Osteocyte (in vitro differentiated cells): ENCODE measurements at regions not wholly inside any gene's neighbourhood (a gene's known extent, or its start where the extent isn't known, plus 50 kb on each side); places are given as distances from the start of the nearest gene placed in this dataset.

Experiments used
- DNase-seq: peaks from one replicate; pipeline ENCODE4 v3.0.0; 2021; ENCODE audit warnings: mixed read lengths; ENCODE audit not compliant: unreplicated experiment; ENCODE audit errors: extremely low spot score
- H3K27ac Mint-ChIP-seq: one replicate; pipeline ENCODE4 v1.8.0; 2021; ENCODE audit warnings: mild to moderate bottlenecking, mixed read lengths; ENCODE audit not compliant: unreplicated experiment
- H3K27me3 Mint-ChIP-seq: one replicate; pipeline ENCODE4 v1.8.0; 2021; ENCODE audit warnings: mixed read lengths; ENCODE audit not compliant: unreplicated experiment
- H3K36me3 Mint-ChIP-seq: one replicate; pipeline ENCODE4 v1.8.0; 2021; ENCODE audit warnings: mixed read lengths; ENCODE audit not compliant: unreplicated experiment
- H3K4me1 Mint-ChIP-seq: one replicate; pipeline ENCODE4 v1.8.0; 2021; ENCODE audit warnings: mixed read lengths; ENCODE audit not compliant: unreplicated experiment
- H3K4me3 Mint-ChIP-seq: one replicate; pipeline ENCODE4 v1.8.0; 2021; ENCODE audit warnings: mild to moderate bottlenecking, moderate library complexity, mixed read lengths; ENCODE audit not compliant: unreplicated experiment
- H3K9me3 Mint-ChIP-seq: one replicate; pipeline ENCODE4 v1.8.0; 2021; ENCODE audit warnings: mixed read lengths; ENCODE audit not compliant: unreplicated experiment
- CTCF ChIP-seq: fragments of 200-600 bp; sonication (generic); IDR thresholded peaks from 2 replicates; pipeline ENCODE4 v1.5.0; 2021; ENCODE audit warnings: antibody characterized with exemption, mild to moderate bottlenecking, moderate library complexity

DNA sequence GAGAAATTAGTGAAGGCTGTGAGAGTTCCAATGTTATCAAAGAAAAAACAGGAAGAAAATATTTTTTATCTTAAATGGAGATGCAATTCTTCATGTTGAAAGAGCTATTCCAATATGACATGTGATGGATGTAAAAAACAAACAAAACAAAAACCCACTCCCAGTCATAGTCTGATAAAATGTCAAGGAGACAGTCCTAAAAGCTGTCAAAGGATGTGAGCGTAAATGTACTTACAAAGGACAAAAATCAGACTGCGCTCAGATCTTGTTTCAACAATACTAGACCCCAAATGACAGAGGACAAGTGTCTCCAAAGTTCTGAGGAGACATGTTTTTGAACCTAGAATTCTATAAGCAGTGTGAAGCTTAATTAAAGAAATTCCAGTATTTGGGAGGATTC, 265.8 kb downstream of the PLPP3 start:
- peaks cover 13% of the 10 kb centered on the region for H3K9me3 Mint-ChIP-seq
- no peak for TF ChIP-seq CTCF
- no peaks in the 10 kb centered on the region for H3K4me1 Mint-ChIP-seq
- H3K27me3 Mint-ChIP-seq: no peaks in the 10 kb centered on the region
- H3K27ac Mint-ChIP-seq: no peak overlapping the region
- DNase-seq: no peak
- H3K36me3 Mint-ChIP-seq: peaks cover 5% of the 10 kb centered on the region
- H3K4me3 Mint-ChIP-seq: no peak overlapping the region

DNA sequence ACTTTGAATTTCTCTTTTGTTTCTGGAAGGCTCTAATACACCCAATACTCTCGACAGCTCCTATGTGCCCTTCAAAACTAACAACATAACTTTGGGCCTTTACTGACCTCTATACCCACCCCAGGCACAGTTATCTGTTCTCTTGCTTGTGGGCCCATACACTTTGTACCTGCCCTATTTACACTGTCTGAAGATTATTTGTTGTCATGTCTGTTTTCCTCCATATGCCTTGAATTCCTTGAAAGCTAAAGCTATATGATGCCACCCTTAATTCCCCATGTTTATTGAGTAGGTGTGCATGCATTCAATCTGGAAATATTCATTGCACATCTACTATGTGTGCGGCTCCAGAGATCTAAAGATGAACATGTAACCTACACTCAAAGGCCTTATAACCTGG, 267.6 kb downstream of the PLPP3 start:
- Mint-ChIP-seq H3K27ac (no peak overlapping the region), H3K9me3 (peaks cover 22% of the 10 kb centered on the region), H3K4me3 (no peak overlapping the region), H3K27me3 (no peaks in the 10 kb centered on the region), H3K36me3 (peaks cover 5% of the 10 kb centered on the region), H3K4me1 (no peaks in the 10 kb centered on the region)
- DNase-seq: no peak
- no peak for TF ChIP-seq CTCF

GRCh38 chr1:56310945-56311344, 268.4 kb downstream of the PLPP3 start:
- H3K36me3 Mint-ChIP-seq: peaks cover 5% of the 10 kb centered on the region
- no peaks in the 10 kb centered on the region for H3K27me3 Mint-ChIP-seq
- no peaks in the 10 kb centered on the region for H3K4me1 Mint-ChIP-seq

GRCh38 chr1:56309065-56309464, 270.3 kb downstream of the PLPP3 start:
- peaks cover 18% of the 10 kb centered on the region for H3K9me3 Mint-ChIP-seq
- H3K36me3 Mint-ChIP-seq: peaks cover 5% of the 10 kb centered on the region
- no peak overlapping the region for H3K27ac Mint-ChIP-seq
- no peak overlapping the region for H3K4me3 Mint-ChIP-seq
- H3K27me3 Mint-ChIP-seq: no peaks in the 10 kb centered on the region
- TF ChIP-seq CTCF: no peak
- no peaks in the 10 kb centered on the region for H3K4me1 Mint-ChIP-seq
- DNase-seq: no peak

More at GRCh38 chr1:56310945-56311344, 268.4 kb downstream of the PLPP3 start:
- Mint-ChIP-seq H3K9me3 (peaks cover 22% of the 10 kb centered on the region), H3K27ac (no peak overlapping the region), H3K4me3 (no peak overlapping the region)
- DNase-seq: no peak
- no peak for TF ChIP-seq CTCF

GRCh38 chr1:56304975-56305374, 274.4 kb downstream of the PLPP3 start:
- Mint-ChIP-seq H3K9me3 (peaks cover 12% of the 10 kb centered on the region), H3K4me3 (no peak overlapping the region), H3K4me1 (no peaks in the 10 kb centered on the region), H3K27me3 (no peaks in the 10 kb centered on the region), H3K27ac (no peak overlapping the region), H3K36me3 (no peaks in the 10 kb centered on the region)
- no peak for DNase-seq
- TF ChIP-seq CTCF: no peak
